ENCODE measurements at regions not wholly inside any gene's neighbourhood (a gene's known extent, or its start where the extent isn't known, plus 50 kb on each side); places are given as distances from the start of the nearest gene placed in this dataset.

DNA sequence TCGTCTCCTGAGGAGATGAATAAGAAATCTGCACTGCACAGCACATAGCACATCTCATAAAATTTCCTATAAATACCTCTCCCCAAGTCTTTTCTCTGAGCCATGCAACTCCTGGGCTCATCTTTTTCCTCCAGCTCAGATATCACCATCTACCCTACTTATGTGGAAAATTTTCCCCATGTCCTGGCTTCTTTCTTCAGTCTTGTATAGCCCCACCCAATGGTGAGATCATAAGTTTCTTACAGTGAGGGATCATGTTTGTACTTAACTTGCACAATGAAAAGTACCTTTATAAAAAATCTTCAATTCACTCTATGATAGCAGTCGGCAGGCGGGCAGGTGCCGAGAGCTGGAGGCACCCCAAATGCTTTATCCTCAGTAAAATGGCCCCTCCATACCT, 198.6 kb upstream of the S100G start:
- no peak overlapping the region for H3K4me3 ChIP-seq (ENCODE audit: low read length)
- H3K4me1 ChIP-seq (ENCODE audit: control insufficient read depth, low read depth, low read length): peaks cover 4% of the 10 kb centered on the region
- no peak overlapping the region for H3K27ac ChIP-seq (ENCODE audit: low read length)
- no peak overlapping the region for H3K9ac ChIP-seq (ENCODE audit: low read length)
- no peaks in the 10 kb centered on the region for H3K9me3 ChIP-seq (ENCODE audit: control insufficient read depth, low read depth, low read length)
- H3K36me3 ChIP-seq (ENCODE audit: control insufficient read depth, low read depth, low read length): no peaks in the 10 kb centered on the region
- no peaks in the 10 kb centered on the region for H3K27me3 ChIP-seq (ENCODE audit: control insufficient read depth, insufficient read depth, low read length)

DNA sequence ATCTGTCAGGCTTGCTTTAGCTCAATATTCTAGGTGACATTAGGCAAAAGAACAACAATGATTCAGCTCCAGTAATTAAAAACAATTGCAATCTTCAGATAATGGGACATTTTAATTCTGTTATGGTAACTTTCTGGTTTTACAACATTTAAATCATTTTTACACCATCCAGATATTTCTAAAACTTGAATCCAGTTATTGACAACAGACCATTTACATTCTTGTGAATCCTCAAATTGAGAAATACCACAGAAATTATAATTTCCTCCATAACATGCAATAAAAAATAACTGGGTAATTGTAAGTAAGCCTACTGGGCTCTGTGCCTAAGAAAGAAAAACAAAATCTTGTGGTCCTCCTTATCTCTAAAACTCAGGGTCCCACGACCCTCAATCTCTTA, 195.0 kb upstream of the S100G start:
- Histone ChIP-seq H3K4me3 (ENCODE audit: low read length) (no peak overlapping the region), H3K27ac (ENCODE audit: low read length) (no peak overlapping the region), H3K9ac (ENCODE audit: low read length) (no peak overlapping the region), H3K36me3 (ENCODE audit: control insufficient read depth, low read depth, low read length) (no peaks in the 10 kb centered on the region), H3K9me3 (ENCODE audit: control insufficient read depth, low read depth, low read length) (no peaks in the 10 kb centered on the region), H3K27me3 (ENCODE audit: control insufficient read depth, insufficient read depth, low read length) (no peaks in the 10 kb centered on the region), H3K4me1 (ENCODE audit: control insufficient read depth, low read depth, low read length) (no peaks in the 10 kb centered on the region)

DNA sequence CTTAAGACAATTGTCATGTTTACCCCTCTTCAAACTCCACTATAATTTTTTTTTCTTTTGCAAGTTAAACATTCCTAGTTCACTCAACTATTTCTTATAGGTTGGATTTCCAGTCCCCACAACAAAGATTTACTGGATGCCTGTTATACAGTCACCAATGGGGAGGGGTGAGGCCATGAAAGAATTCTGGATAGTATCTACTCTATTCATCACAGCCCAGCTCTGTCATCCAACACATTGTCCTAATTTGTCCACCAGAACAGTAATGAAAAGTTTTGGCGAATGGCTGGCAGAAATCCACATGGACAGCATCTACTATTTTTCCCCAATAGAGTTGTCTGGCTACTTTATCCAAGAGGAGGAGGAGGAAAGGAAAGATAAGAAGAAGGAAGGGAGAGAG, 192.7 kb upstream of the S100G start:
- H3K4me3 ChIP-seq (ENCODE audit: low read length): no peak overlapping the region
- no peaks in the 10 kb centered on the region for H3K9me3 ChIP-seq (ENCODE audit: control insufficient read depth, low read depth, low read length)
- no peak overlapping the region for H3K27ac ChIP-seq (ENCODE audit: low read length)
- no peak overlapping the region for H3K9ac ChIP-seq (ENCODE audit: low read length)
- H3K4me1 ChIP-seq (ENCODE audit: control insufficient read depth, low read depth, low read length): no peaks in the 10 kb centered on the region
- H3K27me3 ChIP-seq (ENCODE audit: control insufficient read depth, insufficient read depth, low read length): no peaks in the 10 kb centered on the region
- H3K36me3 ChIP-seq (ENCODE audit: control insufficient read depth, low read depth, low read length): no peaks in the 10 kb centered on the region

DNA sequence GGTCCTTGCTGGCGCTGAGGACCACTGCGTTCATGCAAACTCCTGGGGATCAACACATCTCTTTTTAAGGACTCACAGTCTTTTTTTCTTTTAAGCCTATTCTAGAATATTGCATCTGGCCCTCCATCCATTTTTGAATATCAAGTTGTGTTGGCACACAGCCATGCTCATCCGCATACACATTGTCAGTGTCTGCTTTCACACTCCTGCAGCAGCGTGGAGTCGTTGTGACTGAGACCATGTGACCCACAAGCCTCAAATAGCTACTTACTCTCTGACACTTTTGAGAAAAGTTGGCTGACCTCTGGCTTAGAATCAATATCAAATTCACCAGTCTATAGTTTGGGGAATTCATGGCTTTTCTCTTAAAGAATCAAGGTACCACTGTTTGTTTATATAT, 191.8 kb upstream of the S100G start:
- Histone ChIP-seq H3K36me3 (ENCODE audit: control insufficient read depth, low read depth, low read length) (no peaks in the 10 kb centered on the region), H3K4me3 (ENCODE audit: low read length) (no peak overlapping the region), H3K27me3 (ENCODE audit: control insufficient read depth, insufficient read depth, low read length) (no peaks in the 10 kb centered on the region), H3K27ac (ENCODE audit: low read length) (no peak overlapping the region), H3K4me1 (ENCODE audit: control insufficient read depth, low read depth, low read length) (no peaks in the 10 kb centered on the region), H3K9ac (ENCODE audit: low read length) (no peak overlapping the region), H3K9me3 (ENCODE audit: control insufficient read depth, low read depth, low read length) (no peaks in the 10 kb centered on the region)

DNA sequence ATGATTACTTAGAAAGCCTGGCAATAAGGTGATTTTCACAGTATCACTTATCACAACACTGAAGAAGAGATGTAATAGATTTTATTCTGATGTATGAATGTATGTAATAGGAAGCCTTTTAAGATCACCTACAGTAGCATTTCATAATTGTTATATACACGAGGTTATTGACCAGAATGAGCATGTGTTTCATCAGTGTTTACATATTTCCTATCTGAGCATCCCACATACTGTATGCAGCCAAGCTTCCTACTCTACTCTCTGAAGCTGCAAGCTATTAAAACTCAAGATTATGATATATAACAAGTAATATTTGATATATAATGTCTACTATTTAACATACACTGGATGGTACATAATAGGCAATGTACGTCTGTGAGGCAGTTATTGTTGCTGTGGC, 190.9 kb upstream of the S100G start:
- H3K4me3 ChIP-seq (ENCODE audit: low read length): no peak overlapping the region
- H3K27me3 ChIP-seq (ENCODE audit: control insufficient read depth, insufficient read depth, low read length): no peaks in the 10 kb centered on the region
- H3K4me1 ChIP-seq (ENCODE audit: control insufficient read depth, low read depth, low read length): peaks cover 5% of the 10 kb centered on the region

DNA sequence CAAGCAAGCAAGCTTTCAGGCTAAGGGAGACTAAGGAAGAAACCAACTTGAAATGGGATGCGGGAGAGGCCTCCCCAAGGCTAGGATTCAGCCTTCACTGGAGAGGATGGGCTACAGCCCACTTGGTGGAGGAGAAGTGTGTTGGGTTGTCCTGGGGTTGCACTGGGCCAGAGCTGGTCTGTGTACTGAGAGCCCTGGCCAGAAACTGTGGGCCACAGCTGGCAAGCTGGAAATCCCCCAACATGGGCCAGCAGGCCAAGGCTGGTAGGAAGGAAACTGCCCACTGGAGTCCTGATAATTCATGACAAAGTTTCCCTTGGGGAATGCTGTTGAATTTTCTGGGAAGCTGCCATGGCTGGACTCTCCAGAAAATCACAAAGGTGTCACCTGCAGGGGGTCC, 188.0 kb upstream of the S100G start:
- Histone ChIP-seq H3K36me3 (ENCODE audit: control insufficient read depth, low read depth, low read length) (no peaks in the 10 kb centered on the region), H3K9me3 (ENCODE audit: control insufficient read depth, low read depth, low read length) (no peaks in the 10 kb centered on the region), H3K4me3 (ENCODE audit: low read length) (no peak overlapping the region), H3K27me3 (ENCODE audit: control insufficient read depth, insufficient read depth, low read length) (no peaks in the 10 kb centered on the region), H3K9ac (ENCODE audit: low read length) (no peak overlapping the region), H3K4me1 (ENCODE audit: control insufficient read depth, low read depth, low read length) (peaks cover 20% of the 10 kb centered on the region), H3K27ac (ENCODE audit: low read length) (no peak overlapping the region)

More for the DNA sequence above, 190.9 kb upstream of the S100G start:
- H3K9me3 ChIP-seq (ENCODE audit: control insufficient read depth, low read depth, low read length): no peaks in the 10 kb centered on the region
- H3K27ac ChIP-seq (ENCODE audit: low read length): no peak overlapping the region
- H3K9ac ChIP-seq (ENCODE audit: low read length): no peak overlapping the region
- no peaks in the 10 kb centered on the region for H3K36me3 ChIP-seq (ENCODE audit: control insufficient read depth, low read depth, low read length)

DNA sequence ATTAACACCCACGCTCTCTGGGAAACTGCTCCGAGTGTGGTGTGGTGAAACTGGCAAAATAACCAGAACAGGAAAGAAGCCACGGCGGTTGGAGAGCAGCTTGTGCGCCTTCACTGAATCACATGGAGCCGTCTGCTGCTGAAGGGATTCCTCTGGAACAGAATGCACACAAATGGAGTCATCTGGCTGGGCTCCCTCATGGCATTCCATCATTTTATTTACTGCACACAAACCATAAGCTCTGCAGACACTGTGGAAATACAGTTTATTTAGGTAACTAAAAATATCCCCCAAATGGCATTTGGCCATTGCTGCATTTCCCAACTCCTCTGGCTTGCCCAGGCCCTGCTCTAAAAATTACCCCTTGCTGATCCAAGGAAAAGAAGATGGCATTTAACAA, 187.0 kb upstream of the S100G start:
- H3K27ac ChIP-seq (ENCODE audit: low read length): no peak overlapping the region
- H3K9ac ChIP-seq (ENCODE audit: low read length): no peak overlapping the region
- no peak overlapping the region for H3K4me3 ChIP-seq (ENCODE audit: low read length)
- H3K9me3 ChIP-seq (ENCODE audit: control insufficient read depth, low read depth, low read length): no peaks in the 10 kb centered on the region
- H3K36me3 ChIP-seq (ENCODE audit: control insufficient read depth, low read depth, low read length): no peaks in the 10 kb centered on the region
- no peaks in the 10 kb centered on the region for H3K27me3 ChIP-seq (ENCODE audit: control insufficient read depth, insufficient read depth, low read length)
- H3K4me1 ChIP-seq (ENCODE audit: control insufficient read depth, low read depth, low read length): peaks cover 20% of the 10 kb centered on the region

DNA sequence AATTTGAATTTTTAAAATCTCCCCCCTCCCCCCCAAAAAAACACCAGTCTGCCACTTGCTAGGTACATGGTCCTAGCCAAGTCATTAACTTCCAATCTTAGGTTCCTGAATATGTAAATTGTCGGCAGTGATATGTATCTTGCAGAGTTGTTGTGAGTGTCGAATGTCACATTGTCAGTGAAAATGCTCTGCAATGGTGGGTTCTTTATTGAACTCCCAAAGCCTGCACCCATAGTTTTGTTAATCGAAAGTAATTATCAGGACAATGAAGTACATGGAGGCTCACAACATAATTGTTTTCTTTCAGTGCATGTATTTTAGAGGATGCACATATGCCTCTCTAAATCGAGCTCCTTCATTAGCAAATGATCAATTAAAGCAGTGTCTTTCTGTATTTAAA, 185.6 kb upstream of the S100G start:
- H3K27me3 ChIP-seq (ENCODE audit: control insufficient read depth, insufficient read depth, low read length): no peaks in the 10 kb centered on the region
- H3K9ac ChIP-seq (ENCODE audit: low read length): no peak overlapping the region
- H3K4me1 ChIP-seq (ENCODE audit: control insufficient read depth, low read depth, low read length): peaks cover 20% of the 10 kb centered on the region
- no peaks in the 10 kb centered on the region for H3K36me3 ChIP-seq (ENCODE audit: control insufficient read depth, low read depth, low read length)
- H3K27ac ChIP-seq (ENCODE audit: low read length): peak overlapping the region; percentile 5
- H3K4me3 ChIP-seq (ENCODE audit: low read length): peak overlapping the region; percentile 15
- H3K9me3 ChIP-seq (ENCODE audit: control insufficient read depth, low read depth, low read length): no peaks in the 10 kb centered on the region

DNA sequence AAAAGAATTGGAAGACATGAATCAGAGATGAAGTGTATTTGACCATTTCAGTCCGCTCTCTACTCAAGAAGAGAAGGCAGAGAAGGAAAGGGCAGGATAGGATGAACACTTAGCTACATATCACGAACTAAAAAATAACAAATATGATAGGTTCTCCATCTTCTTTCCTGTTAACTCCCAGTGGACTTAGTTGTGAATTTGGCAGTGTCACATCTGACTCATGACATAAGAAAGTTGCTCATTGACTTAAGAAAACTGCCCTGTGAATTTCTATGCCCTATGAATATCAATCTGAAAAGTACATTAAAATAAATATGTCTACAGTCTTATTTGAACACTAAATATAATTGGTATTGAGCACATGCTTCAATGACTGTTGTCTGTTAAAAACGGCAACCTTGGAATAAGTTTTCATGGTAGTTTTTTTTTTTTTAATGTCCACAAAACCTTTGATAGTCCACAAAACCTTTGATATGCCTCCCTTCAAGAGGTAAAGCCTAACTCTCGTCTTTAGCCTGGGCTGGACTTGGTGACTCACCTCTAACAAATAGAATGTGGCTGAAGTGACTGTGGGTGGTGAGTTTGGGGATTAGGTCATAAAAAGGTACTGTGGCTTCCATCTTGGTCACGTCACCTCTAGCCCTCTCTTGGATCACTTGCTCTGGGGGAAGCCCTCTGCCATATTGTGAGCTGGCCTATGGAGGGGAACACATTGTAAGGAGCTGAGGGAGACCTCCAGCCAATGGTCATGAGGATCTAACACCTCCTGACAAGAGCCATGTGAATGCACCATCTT, 184.7 kb upstream of the S100G start:
- peaks cover 20% of the 10 kb centered on the region for H3K4me1 ChIP-seq (ENCODE audit: control insufficient read depth, low read depth, low read length)
- no peak overlapping the region for H3K9ac ChIP-seq (ENCODE audit: low read length)
- H3K27ac ChIP-seq (ENCODE audit: low read length): no peak overlapping the region
- no peaks in the 10 kb centered on the region for H3K36me3 ChIP-seq (ENCODE audit: control insufficient read depth, low read depth, low read length)
- no peaks in the 10 kb centered on the region for H3K27me3 ChIP-seq (ENCODE audit: control insufficient read depth, insufficient read depth, low read length)
- H3K4me3 ChIP-seq (ENCODE audit: low read length): no peak overlapping the region
- H3K9me3 ChIP-seq (ENCODE audit: control insufficient read depth, low read depth, low read length): no peaks in the 10 kb centered on the region

DNA sequence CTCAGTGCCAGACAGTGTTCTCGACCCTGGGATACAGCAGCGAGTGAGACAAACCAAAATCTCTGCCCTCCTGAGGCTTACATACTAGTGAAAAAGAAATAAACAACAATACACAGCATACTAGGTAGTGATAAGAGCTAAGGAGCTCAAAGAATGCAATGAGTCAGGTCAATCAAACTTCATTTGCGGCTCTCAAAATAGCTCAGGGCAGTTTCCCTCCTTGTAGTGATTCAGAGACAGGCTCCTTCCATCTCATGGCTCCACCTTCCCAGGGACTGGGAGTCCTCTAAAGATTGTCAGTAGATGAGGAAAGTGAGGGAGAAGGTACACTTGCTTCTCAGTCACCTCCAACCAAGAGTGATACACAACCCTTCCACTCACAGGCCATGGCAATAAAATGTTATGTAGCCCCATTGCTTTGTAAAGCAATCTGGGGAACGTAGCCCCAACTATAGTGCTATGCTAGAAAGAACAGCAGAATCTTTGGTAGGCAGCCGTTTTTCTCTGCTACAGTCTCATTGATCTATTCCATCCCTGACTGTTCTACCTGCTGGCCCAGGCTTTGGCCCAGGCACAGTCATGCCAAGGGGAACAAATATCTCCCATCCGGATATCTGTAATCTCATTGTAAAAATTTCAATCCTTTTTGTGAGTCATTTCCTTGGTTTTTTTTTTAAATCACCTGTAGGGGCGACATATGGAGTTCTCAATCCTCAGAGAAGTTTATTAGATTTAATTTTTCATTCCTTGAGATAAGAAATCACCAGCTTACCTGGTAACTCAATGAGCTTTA, 183.1 kb upstream of the S100G start:
- Histone ChIP-seq H3K36me3 (ENCODE audit: control insufficient read depth, low read depth, low read length) (no peaks in the 10 kb centered on the region), H3K27me3 (ENCODE audit: control insufficient read depth, insufficient read depth, low read length) (no peaks in the 10 kb centered on the region), H3K4me3 (ENCODE audit: low read length) (no peak overlapping the region), H3K27ac (ENCODE audit: low read length) (no peak overlapping the region), H3K4me1 (ENCODE audit: control insufficient read depth, low read depth, low read length) (peaks cover 20% of the 10 kb centered on the region), H3K9me3 (ENCODE audit: control insufficient read depth, low read depth, low read length) (no peaks in the 10 kb centered on the region), H3K9ac (ENCODE audit: low read length) (no peak overlapping the region)

DNA sequence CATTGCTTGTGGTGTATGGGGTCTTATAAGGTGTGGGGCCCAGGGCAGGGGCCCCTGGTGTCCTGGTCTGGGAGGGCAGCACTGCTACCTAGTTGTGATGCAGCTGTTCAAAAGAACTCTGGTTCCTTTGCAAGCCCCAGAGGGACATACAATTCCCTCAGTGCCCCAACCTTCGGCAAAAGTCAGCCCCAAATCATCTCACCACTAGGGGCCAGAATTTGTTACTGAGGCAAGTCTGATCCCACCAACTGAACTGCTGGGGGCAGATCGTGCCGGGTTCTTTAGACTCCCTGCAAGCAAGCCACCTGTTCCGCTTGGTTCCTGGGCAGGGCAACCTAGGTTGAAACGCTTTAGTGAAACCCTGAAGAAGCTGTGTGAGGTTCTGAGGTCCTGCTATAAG, 180.1 kb upstream of the S100G start:
- Histone ChIP-seq H3K9ac (ENCODE audit: low read length) (no peak overlapping the region), H3K36me3 (ENCODE audit: control insufficient read depth, low read depth, low read length) (no peaks in the 10 kb centered on the region), H3K4me3 (ENCODE audit: low read length) (no peak overlapping the region), H3K27ac (ENCODE audit: low read length) (no peak overlapping the region), H3K27me3 (ENCODE audit: control insufficient read depth, insufficient read depth, low read length) (no peaks in the 10 kb centered on the region), H3K4me1 (ENCODE audit: control insufficient read depth, low read depth, low read length) (peaks cover 7% of the 10 kb centered on the region), H3K9me3 (ENCODE audit: control insufficient read depth, low read depth, low read length) (no peaks in the 10 kb centered on the region)

DNA sequence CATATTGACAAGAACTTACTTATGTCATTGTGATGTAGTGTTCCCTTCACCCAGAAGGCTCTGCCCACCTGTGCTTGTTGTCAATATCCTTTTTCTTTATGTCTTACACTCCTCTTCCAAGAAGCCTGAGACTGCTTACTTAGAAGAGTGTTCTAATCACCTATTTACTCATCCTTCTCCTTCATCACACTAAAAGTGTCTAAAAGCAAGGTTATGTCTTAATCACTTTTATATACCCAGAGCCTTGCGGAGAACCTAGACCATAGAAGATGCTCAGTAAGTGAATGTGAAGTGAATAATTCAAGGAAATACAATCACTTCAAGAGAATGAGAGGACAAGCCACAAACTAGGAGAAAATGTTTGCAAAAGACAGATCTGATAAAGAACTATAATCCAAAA, 177.6 kb upstream of the S100G start:
- H3K9ac ChIP-seq (ENCODE audit: low read length): no peak overlapping the region
- H3K4me3 ChIP-seq (ENCODE audit: low read length): no peak overlapping the region
- no peaks in the 10 kb centered on the region for H3K4me1 ChIP-seq (ENCODE audit: control insufficient read depth, low read depth, low read length)
- H3K36me3 ChIP-seq (ENCODE audit: control insufficient read depth, low read depth, low read length): no peaks in the 10 kb centered on the region
- no peak overlapping the region for H3K27ac ChIP-seq (ENCODE audit: low read length)
- H3K27me3 ChIP-seq (ENCODE audit: control insufficient read depth, insufficient read depth, low read length): no peaks in the 10 kb centered on the region
- H3K9me3 ChIP-seq (ENCODE audit: control insufficient read depth, low read depth, low read length): no peaks in the 10 kb centered on the region
